Upper lobe of right lung (tissue), 1 donor: ENCODE measurements at regions not wholly inside any gene's neighbourhood (a gene's known extent, or its start where the extent isn't known, plus 50 kb on each side); places are given as distances from the start of the nearest gene placed in this dataset.

Experiments
- ATAC-seq: fragments of 200-7000 bp; cut with Tn5 transposase; one replicate; pipeline ENCODE4 v1.9.1; 2020; ENCODE audit warnings: mild to moderate bottlenecking, moderate library complexity
- DNase-seq: peaks from one replicate; pipeline ENCODE4 v3.0.0-alpha.2; 2020
- H3K27ac ChIP-seq: fragments of 200-600 bp; one replicate; pipeline ENCODE4 v1.8.0; 2022
- H3K27me3 ChIP-seq: fragments of 200-600 bp; one replicate; pipeline ENCODE4 v1.8.0; 2022; ENCODE audit warnings: mild to moderate bottlenecking
- H3K36me3 ChIP-seq: fragments of 200-600 bp; one replicate; pipeline ENCODE4 v1.8.0; 2022
- H3K4me1 ChIP-seq: fragments of 200-600 bp; one replicate; pipeline ENCODE4 v1.8.0; 2022
- H3K4me3 ChIP-seq: fragments of 200-600 bp; one replicate; pipeline ENCODE4 v1.8.0; 2022; ENCODE audit warnings: mild to moderate bottlenecking
- H3K9me3 ChIP-seq: fragments of 200-600 bp; one replicate; pipeline ENCODE4 v1.8.0; 2022
- CTCF ChIP-seq: fragments of 200-600 bp; IDR thresholded peaks from one replicate; pipeline ENCODE4 v1.8.0; 2022; ENCODE audit warnings: antibody characterized with exemption
- intact Hi-C: fragments of 100-400 bp; cut with DNase I; formaldehyde crosslinking; loops from one replicate; pipeline ENCODE4 v1.11.0; 2022
- donor health status: DM: no; HTN: yes; CAD: no; lungs with severe emphysema.

GRCh38 chr6:67759001-67759400 lies 876.1 kb upstream of the ADGRB3 start:
- no peak for DNase-seq
- Histone ChIP-seq H3K27me3 (no peaks in the 10 kb centered on the region), H3K27ac (no peak overlapping the region), H3K36me3 (no peaks in the 10 kb centered on the region), H3K9me3 (no peaks in the 10 kb centered on the region), H3K4me3 (no peak overlapping the region), H3K4me1 (no peaks in the 10 kb centered on the region)
- intact Hi-C loops: no loop called here
- TF ChIP-seq CTCF: no peak
- ATAC-seq: no peak

- Histone ChIP-seq H3K9me3 (no peaks in the 10 kb centered on the region), H3K27ac (no peak overlapping the region), H3K36me3 (no peaks in the 10 kb centered on the region), H3K27me3 (no peaks in the 10 kb centered on the region), H3K4me1 (no peaks in the 10 kb centered on the region), H3K4me3 (no peak overlapping the region)
- DNase-seq (peak; percentile 51), ATAC-seq (peak; percentile 25)
- intact Hi-C loops: no loop called here
- TF ChIP-seq CTCF: no peak
Measured at GRCh38 chr6:67757465-67758033, 877.5 kb upstream of the ADGRB3 start.

GRCh38 chr6:67748521-67748920 lies 886.6 kb upstream of the ADGRB3 start:
- no peak for DNase-seq
- intact Hi-C loops: no loop called here
- no peaks in the 10 kb centered on the region for H3K4me1 ChIP-seq
- no peaks in the 10 kb centered on the region for H3K9me3 ChIP-seq
- ATAC-seq: no peak
- TF ChIP-seq CTCF: no peak
- no peaks in the 10 kb centered on the region for H3K36me3 ChIP-seq
- H3K4me3 ChIP-seq: no peak overlapping the region
- no peaks in the 10 kb centered on the region for H3K27me3 ChIP-seq
- H3K27ac ChIP-seq: no peak overlapping the region

GRCh38 chr6:67736816-67737215 lies 898.3 kb upstream of the ADGRB3 start:
- TF ChIP-seq CTCF: no peak
- no peaks in the 10 kb centered on the region for H3K36me3 ChIP-seq
- intact Hi-C loops: no loop called here
- DNase-seq (no peak), ATAC-seq (no peak)
- no peak overlapping the region for H3K27ac ChIP-seq
- no peaks in the 10 kb centered on the region for H3K27me3 ChIP-seq
- no peak overlapping the region for H3K4me3 ChIP-seq
- no peaks in the 10 kb centered on the region for H3K9me3 ChIP-seq
- no peaks in the 10 kb centered on the region for H3K4me1 ChIP-seq

GRCh38 chr6:67736161-67736560 lies 898.9 kb upstream of the ADGRB3 start:
- ATAC-seq (no peak), DNase-seq (no peak)
- Histone ChIP-seq H3K4me1 (no peaks in the 10 kb centered on the region), H3K9me3 (no peaks in the 10 kb centered on the region), H3K4me3 (no peak overlapping the region), H3K36me3 (no peaks in the 10 kb centered on the region), H3K27ac (no peak overlapping the region), H3K27me3 (no peaks in the 10 kb centered on the region)
- intact Hi-C loops: no loop called here
- TF ChIP-seq CTCF: no peak

- DNase-seq (no peak), ATAC-seq (no peak)
- Histone ChIP-seq H3K27ac (no peak overlapping the region), H3K36me3 (no peaks in the 10 kb centered on the region), H3K27me3 (no peaks in the 10 kb centered on the region), H3K9me3 (no peaks in the 10 kb centered on the region), H3K4me3 (no peak overlapping the region), H3K4me1 (no peaks in the 10 kb centered on the region)
- no peak for TF ChIP-seq CTCF
- intact Hi-C loops: no loop called here
Measured at GRCh38 chr6:67735623-67736022, 899.5 kb upstream of the ADGRB3 start.
